ENCODE measurements at regions not wholly inside any gene's neighbourhood (a gene's known extent, or its start where the extent isn't known, plus 50 kb on each side); places are given as distances from the start of the nearest gene placed in this dataset.

- DNase-seq (ENCODE audit: low spot score): no peak
Observed at GRCh38 chr13:72444999-72445398, 282.4 kb downstream of the MZT1 start.

DNA sequence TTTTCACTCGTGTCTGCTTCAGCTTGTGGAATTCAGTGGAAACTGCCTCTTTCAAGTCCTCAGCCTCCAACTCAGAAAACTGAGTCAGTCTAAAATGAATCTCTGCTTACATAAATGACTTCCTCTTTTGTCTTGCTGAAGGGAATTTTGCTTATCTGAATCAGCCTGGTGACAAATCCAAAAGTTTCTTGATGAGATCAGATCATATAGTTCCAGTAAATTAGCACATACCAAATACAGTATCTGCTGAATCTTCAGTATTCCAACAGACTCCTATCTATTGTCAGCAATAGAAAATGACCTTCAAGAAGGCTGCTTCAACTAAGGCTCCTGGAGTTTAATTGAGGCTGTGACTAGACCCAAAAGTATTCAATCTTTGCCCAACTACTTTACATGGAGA, 290.0 kb downstream of the MZT1 start:
- DNase-seq (ENCODE audit: low spot score): no peak

DNA sequence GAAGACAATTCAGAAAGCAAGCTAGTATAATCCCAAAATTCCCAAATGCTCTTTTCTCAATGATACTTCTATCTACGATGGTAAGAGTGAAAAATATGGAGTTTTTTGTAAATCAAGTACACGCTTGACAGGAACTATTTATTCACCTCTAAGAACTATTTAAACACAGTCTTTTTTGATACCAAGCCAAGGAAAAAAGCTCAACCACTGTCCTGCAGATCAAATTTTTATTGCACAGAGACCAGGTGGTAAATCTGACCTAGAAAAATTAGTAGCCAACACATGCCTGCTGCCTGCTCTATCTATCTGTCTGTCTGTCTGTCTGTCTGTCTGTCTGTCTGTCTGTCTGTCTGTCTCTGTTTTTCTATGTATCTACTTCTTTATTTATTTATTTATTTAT, 292.2 kb downstream of the MZT1 start:
- no peak for DNase-seq (ENCODE audit: low spot score)

- DNase-seq (ENCODE audit: low spot score): no peak
Observed at GRCh38 chr13:72431981-72432682, 295.3 kb downstream of the MZT1 start.

DNA sequence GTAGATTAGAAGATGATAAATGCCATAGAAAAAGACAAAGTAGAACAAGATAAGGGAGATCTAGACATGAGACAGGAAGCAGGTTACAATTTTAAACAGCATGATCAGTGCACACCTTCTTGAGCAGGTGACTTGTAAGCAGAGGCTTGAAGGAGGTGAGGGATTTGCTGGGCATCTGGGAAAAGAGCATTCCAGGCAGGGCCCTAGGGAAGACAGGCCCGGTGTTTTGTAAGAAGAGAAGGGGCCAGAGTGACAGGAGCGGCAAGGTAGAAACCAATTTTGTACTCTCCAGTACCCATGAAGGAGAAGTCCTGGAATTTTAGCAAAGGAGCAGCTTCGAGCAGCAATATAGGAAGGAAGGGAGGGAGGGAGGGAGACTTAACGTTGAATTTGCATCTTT, 296.5 kb downstream of the MZT1 start:
- no peak for DNase-seq (ENCODE audit: low spot score)

DNA sequence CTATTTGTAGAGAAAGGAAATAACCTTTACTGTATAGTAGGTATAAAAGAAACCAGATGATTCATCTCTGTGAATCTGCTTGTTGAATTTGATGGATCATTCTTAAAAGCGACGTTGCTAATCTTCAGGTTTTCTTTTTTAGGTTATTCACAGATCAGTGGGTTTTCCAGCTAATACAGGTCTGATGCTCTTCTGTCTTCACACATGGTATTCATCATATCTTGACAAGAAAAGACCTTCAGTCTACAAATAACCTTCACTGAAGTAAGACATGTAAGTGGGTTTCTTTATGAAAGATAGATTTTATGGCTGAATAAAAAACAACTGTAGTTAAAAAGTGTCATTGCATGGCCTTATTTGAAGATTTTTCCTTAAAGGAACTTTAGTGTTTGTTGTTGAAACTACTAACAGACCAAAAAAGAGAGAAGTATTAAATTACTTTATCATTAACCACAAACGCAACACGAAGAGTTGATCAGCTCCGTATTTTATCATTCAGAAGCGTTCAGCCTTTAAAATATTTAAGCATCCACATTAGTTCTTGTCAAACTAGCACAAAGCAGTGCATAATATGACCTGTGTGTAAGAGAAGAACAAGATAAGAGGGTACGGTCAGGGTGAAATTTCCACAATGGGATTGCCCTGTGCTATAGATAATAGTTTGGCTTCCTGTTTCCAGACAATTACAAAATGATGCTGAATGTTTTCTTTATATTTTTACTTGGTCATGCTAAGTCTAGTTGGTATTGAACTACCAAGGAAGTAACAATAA, 299.5 kb downstream of the MZT1 start:
- DNase-seq (ENCODE audit: low spot score): no peak

DNA sequence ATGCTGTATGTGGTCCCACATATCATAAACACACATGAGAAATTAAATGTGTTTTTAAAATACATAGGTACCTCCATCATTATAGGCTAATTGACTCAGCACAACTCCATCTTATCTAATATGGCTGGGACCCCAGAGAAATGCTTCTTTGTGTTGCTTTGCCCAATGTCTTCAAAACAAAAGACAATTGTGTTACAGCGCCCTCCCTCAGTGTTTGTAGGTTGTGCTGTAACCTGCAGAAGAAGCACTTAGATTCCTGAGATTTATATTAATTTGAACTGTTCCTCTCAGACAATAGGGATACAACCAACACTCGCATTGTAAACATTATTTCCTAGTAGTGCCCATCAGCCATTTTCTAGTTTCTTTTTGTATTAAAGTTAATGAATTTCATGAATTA, 303.4 kb downstream of the MZT1 start:
- no peak for DNase-seq (ENCODE audit: low spot score)

- no peak for DNase-seq (ENCODE audit: low spot score)
Observed at GRCh38 chr13:72415817-72416216, 311.6 kb downstream of the MZT1 start.

DNA sequence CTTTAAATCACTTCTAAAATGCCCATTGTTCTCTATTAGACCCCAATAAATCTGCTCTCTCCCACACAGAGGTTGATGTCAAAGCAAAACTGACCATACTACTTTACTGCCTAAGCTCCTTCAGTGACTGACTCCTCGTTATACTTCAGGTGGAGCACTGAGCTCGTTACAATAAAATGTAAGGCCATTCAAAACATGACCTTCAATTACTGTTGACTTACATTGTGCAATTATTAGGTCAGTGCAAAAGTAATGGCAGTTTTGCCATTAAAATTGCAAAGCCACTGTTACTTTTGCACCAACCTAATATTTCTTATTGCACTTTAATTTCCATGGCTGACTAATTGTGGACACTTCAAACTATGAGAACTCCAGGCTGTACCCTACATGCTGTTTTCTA, 314.9 kb downstream of the MZT1 start:
- DNase-seq (ENCODE audit: low spot score): no peak

DNA sequence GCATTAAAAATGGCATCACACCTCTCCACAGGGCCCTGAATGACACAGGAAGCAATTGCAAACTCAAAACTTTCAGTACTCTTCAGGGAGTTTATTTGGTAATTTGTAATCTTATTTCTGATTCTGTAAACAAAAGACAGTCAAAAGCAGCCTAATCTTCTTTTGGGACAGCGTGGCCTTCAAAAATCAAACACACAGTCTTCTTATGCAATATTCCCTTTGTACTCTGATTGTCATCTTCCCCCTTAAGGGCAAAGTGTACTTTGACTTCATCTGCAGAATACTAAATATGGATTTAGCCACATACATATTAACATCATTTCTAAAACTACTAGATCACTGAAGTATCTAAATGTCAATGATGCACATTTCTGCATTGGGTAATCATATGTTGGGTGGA, 322.0 kb downstream of the MZT1 start:
- DNase-seq (ENCODE audit: low spot score): no peak

GRCh38 chr13:72403396-72404010, 323.9 kb downstream of the MZT1 start:
- no peak for DNase-seq (ENCODE audit: low spot score)

- DNase-seq (ENCODE audit: low spot score): no peak
Observed at GRCh38 chr13:72400856-72401255, 326.6 kb downstream of the MZT1 start.

DNA sequence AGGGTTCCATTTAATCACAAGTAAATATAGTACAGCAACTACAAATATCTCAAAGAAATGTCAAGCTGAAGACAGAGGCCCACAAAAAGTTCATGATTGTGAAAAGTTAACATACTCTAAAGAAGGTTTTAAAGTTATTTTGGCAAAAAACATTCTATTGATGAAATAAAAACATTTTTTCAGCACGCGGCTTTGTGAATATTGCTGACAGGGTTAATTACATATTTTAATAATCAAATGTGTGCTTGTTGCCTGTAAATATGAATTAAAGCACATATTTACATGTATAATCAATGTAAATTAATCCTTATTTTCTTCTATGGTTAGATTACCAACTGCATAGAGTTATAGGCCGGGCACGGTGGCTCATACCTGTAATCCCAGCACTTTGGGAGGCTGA, 328.1 kb downstream of the MZT1 start:
- no peak for DNase-seq (ENCODE audit: low spot score)

DNA sequence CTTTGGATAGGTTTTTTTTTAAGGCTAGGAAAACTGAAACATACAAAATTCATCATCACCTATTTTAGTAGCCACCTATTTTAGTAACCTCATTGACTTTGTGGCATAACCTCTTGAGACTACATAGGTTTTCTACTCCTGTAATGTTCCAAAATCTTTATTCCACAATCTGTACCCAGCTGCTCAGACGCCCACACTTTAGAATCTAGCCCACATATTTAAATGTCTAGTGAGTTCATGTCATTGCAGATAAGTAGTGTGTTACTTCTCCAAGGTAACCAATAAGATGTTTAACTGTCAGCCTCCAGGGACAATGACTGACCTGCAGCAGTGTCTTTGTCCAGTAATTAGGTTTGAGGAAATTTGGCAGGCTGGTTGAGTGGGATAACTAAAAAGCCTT, 330.2 kb downstream of the MZT1 start:
- no peak for DNase-seq (ENCODE audit: low spot score)

DNA sequence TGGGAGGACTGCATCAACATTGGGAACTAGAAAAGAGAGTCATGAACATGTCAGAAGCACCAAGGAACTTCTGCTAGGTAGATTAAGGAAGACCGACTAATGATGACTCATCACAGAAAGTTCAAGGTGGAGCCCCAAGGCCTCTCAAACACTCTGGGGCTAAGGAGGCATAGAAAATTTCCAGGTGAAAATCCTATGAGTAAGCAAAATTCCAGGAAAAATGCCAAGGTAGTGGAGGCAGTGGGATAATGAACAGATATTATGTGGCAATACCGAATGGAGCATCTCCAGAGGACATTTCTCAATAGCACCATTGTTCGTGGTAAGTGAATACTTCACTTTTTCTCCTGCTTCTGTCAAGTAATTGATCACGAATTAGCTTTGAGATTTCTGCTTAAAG, 336.5 kb downstream of the MZT1 start:
- no peak for DNase-seq (ENCODE audit: low spot score)

GRCh38 chr13:72386138-72386684, 341.2 kb downstream of the MZT1 start:
- no peak for DNase-seq (ENCODE audit: low spot score)

DNA sequence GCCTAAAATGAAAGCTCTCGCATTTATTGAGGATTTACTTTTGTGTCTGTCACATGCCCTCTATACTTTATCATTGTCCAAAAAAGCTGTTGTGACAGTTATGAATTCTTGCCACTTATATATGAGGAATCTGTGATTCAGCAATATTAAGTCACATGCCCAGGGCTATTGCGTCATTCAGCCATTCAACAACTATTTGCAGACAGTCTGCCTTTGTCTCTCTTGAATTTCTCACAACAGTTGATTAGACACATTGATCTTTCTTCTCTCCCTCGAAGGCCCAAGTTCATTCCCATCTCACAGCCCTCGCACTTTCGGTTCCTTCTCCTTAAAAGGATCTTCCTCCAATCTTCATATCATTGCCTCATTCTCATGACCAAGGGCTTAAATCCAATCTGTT, 342.6 kb downstream of the MZT1 start:
- DNase-seq (ENCODE audit: low spot score): no peak

DNA sequence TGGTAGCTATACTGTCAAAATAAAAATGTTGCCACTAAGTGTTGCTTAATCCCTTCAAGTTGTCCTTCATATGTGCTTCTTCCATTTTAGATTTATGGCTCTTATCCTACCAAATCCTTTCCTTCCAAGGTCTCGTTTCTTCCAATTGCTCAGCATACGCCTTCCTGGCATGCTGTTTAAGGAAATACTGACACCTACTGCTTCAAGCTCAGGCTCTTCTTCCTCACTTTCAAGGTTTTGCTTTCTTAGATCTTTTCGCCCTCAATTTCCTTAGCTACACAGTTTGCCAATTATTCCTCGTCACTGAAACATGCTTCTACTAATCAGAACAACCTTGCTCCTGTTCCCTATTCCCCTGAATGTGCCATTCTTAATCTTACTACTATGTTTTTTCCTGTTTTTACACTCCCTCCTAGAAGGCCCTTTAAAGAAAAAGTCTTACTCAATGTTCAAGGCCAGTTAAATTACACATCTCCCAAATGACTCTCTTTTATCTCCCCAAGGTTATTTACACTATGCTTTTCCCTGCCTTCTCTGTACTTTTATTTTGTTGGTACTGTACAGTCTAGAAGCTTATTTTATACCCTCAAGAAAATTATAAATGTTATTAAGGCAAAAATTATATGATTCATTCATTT, 343.1 kb downstream of the MZT1 start:
- no peak for DNase-seq (ENCODE audit: low spot score)

DNA sequence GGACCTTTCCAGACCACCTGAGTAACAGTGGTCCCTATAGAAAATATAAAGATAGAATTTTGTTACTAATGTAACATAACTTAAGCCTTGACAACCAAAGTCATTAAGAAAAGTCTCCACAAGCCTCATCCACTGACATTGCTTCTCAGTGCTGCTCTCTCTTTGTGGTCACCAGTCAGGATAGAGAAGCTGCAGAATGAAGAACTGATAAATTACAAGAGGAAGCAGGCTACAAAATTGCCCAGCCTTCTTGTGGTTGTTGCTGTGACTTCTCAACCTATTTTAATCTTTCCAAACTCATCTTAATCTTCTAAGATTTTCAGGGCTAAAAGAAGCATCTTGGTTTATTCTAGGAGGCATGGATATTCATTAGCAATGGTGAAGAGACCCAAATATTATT, 343.8 kb downstream of the MZT1 start:
- DNase-seq (ENCODE audit: low spot score): no peak

DNA sequence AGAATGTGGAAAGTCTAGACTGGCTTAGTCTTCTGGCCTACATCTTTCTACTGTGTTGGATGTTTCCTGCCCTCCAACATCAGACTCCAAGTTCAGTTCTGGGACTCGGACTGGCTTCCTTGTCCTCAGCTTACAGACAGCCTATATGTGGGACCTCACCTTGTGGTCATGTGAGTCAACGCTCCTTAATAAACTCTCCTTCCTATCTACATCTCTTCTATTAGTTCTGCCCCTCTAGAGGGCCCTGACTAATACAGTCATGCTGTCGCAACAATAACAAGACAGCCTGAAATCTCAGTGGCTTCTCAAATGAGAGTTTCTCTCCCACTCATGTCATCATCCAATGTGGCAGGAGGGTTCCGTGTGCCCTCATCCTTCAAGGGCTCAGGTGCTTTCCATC, 347.8 kb downstream of the MZT1 start:
- DNase-seq (ENCODE audit: low spot score): no peak

GRCh38 chr13:72368031-72368430, 359.4 kb downstream of the MZT1 start:
- DNase-seq (ENCODE audit: low spot score): no peak

GRCh38 chr13:72346716-72347115, 380.7 kb downstream of the MZT1 start:
- no peak for DNase-seq (ENCODE audit: low spot score)

DNA sequence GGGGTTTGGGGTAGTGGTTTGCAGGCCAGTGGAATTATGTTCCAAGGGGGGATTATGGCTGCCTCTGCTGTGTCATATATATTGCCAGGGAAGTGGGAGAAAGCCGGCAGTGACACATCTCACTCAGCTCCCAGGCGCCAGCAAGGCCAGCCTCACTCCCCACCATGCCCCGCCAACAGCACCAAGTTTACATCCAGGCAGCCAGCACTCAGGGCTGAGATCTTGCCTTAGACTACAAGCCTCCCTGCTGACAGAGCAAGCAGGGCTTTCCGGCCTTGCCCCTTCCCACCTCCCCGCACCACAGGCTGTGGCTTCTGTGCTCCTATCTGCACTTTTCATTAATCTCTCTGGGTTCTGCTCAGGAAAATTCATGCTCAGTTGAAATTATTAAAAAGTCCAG, 385.1 kb downstream of the MZT1 start:
- DNase-seq (ENCODE audit: low spot score): no peak
